Lower leg skin (tissue), 3 donors: ENCODE measurements at regions not wholly inside any gene's neighbourhood (a gene's known extent, or its start where the extent isn't known, plus 50 kb on each side); places are given as distances from the start of the nearest gene placed in this dataset.

Experiments
- POLR2A ChIP-seq, 2 donors: fragments of 450-650 bp; IDR thresholded peaks; one replicate each; pipeline ENCODE4 v1.6.1; 2016 to 2017; ENCODE audit warnings: antibody characterized with exemption in 2 of 2, mild to moderate bottlenecking in 1 of 2, moderate library complexity in 1 of 2
- TF ChIP-seq, protein P1 (sequence below), 3 donors: fragments of 450-650 bp; IDR thresholded peaks; one replicate each; pipeline ENCODE4 v1.5.1; 2016; ENCODE audit warnings: antibody characterized with exemption in 3 of 3, mild to moderate bottlenecking in 3 of 3, moderate library complexity in 2 of 3

DNA sequence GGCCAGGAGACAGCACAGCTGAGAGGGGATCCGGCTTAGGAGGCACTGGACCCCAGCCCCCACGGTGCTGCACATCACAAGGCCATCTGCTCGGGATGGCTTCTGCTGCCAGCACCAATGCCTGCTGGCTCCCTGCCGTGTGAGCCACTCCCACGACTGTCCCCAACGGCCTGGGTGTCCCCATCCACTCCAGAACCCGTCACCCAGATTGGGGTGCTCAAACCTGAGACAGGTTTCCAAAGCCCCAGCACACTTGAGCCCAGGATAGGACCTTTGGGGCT, 102.4 kb downstream of the RFLNA start:
- TF ChIP-seq, protein P1, sequence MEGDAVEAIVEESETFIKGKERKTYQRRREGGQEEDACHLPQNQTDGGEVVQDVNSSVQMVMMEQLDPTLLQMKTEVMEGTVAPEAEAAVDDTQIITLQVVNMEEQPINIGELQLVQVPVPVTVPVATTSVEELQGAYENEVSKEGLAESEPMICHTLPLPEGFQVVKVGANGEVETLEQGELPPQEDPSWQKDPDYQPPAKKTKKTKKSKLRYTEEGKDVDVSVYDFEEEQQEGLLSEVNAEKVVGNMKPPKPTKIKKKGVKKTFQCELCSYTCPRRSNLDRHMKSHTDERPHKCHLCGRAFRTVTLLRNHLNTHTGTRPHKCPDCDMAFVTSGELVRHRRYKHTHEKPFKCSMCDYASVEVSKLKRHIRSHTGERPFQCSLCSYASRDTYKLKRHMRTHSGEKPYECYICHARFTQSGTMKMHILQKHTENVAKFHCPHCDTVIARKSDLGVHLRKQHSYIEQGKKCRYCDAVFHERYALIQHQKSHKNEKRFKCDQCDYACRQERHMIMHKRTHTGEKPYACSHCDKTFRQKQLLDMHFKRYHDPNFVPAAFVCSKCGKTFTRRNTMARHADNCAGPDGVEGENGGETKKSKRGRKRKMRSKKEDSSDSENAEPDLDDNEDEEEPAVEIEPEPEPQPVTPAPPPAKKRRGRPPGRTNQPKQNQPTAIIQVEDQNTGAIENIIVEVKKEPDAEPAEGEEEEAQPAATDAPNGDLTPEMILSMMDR (IDR thresholded peaks at IDR 0.05), result no peak
- no peak for TF ChIP-seq POLR2A (IDR thresholded peaks at IDR 0.05)
